B cell (primary cell): ENCODE measurements at regions not wholly inside any gene's neighbourhood (a gene's known extent, or its start where the extent isn't known, plus 50 kb on each side); places are given as distances from the start of the nearest gene placed in this dataset.

Experiments used
- ATAC-seq: fragments of 200-7000 bp; cut with Tn5 transposase; one replicate; pipeline ENCODE4 v1.10.0; 2021; ENCODE audit warnings: low read depth, mild to moderate bottlenecking, moderate number of reproducible peaks, moderate library complexity
- CTCF ChIA-PET: fragments of 350-600 bp; sonication (Branson Sonifier 250); formaldehyde crosslinking; loops from one replicate; lab custom pipeline; 2021; ENCODE audit warnings: antibody characterized with exemption, inconsistent platforms; lab: Charles Lee
- POLR2A ChIA-PET: fragments of 350-600 bp; sonication (Branson Sonifier 250); formaldehyde crosslinking; loops from one replicate; lab custom pipeline; 2021; ENCODE audit warnings: antibody characterized with exemption; lab: Charles Lee
- DNase-seq: peaks from one replicate; pipeline ENCODE4 v3.0.0; 2013
- H2AFZ ChIP-seq: 2 replicates; pipeline ENCODE4 v1.6.1; 2012; ENCODE audit warnings: mild to moderate bottlenecking, low read depth, low read length; ENCODE audit not compliant: insufficient read depth, poor library complexity, severe bottlenecking
- H3K27ac ChIP-seq, 2 donors: 1 replicate in 1 of 2; 2 replicates in 1 of 2; pipeline ENCODE4 v1.5.1; 2012 to 2013; ENCODE audit warnings: low read length in 2 of 2, mild to moderate bottlenecking in 2 of 2, moderate library complexity in 1 of 2
- H3K27me3 ChIP-seq, 4 experiments: fragments of 200-600 bp in 1 of 4; sonication (generic) in 1 of 4; replicated peaks in 1 of 4; 1 replicate in 2 of 4; 2 replicates in 2 of 4; pipeline versions ENCODE4 v1.6.1 to v1.7.0; 2013 to 2016; ENCODE audit warnings: low read length in 3 of 4, mild to moderate bottlenecking in 2 of 4, mixed read lengths in 1 of 4, moderate library complexity in 1 of 4; ENCODE audit not compliant: insufficient read depth in 4 of 4, control insufficient read depth in 3 of 4; ENCODE audit errors: control extremely low read depth in 1 of 4
- H3K36me3 ChIP-seq, 2 experiments: replicated peaks in 1 of 2; 1 replicate in 1 of 2; 2 replicates in 1 of 2; pipeline versions ENCODE4 v1.6.1 to v1.7.1; 2013; ENCODE audit warnings: low read length in 1 of 2; ENCODE audit not compliant: insufficient read depth in 2 of 2, control insufficient read depth in 1 of 2; ENCODE audit errors: control extremely low read depth in 1 of 2, extremely low read depth in 1 of 2
- H3K4me1 ChIP-seq, 2 donors: fragments of 200-600 bp in 1 of 2; sonication (generic) in 1 of 2; 1 replicate in 1 of 2; 2 replicates in 1 of 2; pipeline versions ENCODE4 v1.5.1 to v1.6.1; 2013 to 2017; ENCODE audit warnings: low read length in 2 of 2; ENCODE audit not compliant: control insufficient read depth in 2 of 2, insufficient read depth in 2 of 2
- H3K4me2 ChIP-seq: replicated peaks from 2 replicates; pipeline ENCODE3; 2012; ENCODE audit warnings: mild to moderate bottlenecking, low read depth, low read length; ENCODE audit not compliant: poor library complexity, severe bottlenecking
- H3K4me3 ChIP-seq, 5 experiments: fragments of 200-600 bp in 1 of 5; sonication (generic) in 1 of 5; 1 replicate in 3 of 5; 2 replicates in 2 of 5; pipeline versions ENCODE4 v1.5.1 to v1.7.0; 2011 to 2016; ENCODE audit warnings: low read length in 4 of 5, mild to moderate bottlenecking in 4 of 5, low read depth in 2 of 5, control low read depth in 1 of 5, moderate library complexity in 1 of 5; ENCODE audit not compliant: insufficient read depth in 1 of 5; ENCODE audit errors: control extremely low read depth in 1 of 5, extremely low read depth in 1 of 5
- H3K79me2 ChIP-seq: fragments of 200-600 bp; sonication (generic); one replicate; pipeline ENCODE4 v1.6.0; 2016; ENCODE audit warnings: low read length; ENCODE audit not compliant: control insufficient read depth, insufficient read depth
- H3K9ac ChIP-seq: fragments of 200-600 bp; sonication (generic); 2 replicates; pipeline ENCODE4 v1.6.1; 2017; ENCODE audit warnings: mild to moderate bottlenecking, low read length, moderate library complexity
- H3K9me3 ChIP-seq, 3 donors: one replicate each; pipeline versions ENCODE4 v1.6.1 to v1.7.1; 2013; ENCODE audit warnings: low read length in 2 of 3; ENCODE audit not compliant: control insufficient read depth in 2 of 3, insufficient read depth in 1 of 3; ENCODE audit errors: control extremely low read depth in 1 of 3
- H4K20me1 ChIP-seq: 2 replicates; pipeline ENCODE4 v1.6.0; 2012; ENCODE audit warnings: mild to moderate bottlenecking, low read length; ENCODE audit not compliant: insufficient read depth, control insufficient read depth, poor library complexity, severe bottlenecking
- H3K27ac Mint-ChIP-seq: one replicate; pipeline ENCODE4 v1.8.0; 2021; ENCODE audit warnings: mixed read lengths
- H3K27me3 Mint-ChIP-seq: one replicate; pipeline ENCODE4 v1.8.0; 2021; ENCODE audit warnings: mixed read lengths
- H3K4me1 Mint-ChIP-seq: one replicate; pipeline ENCODE4 v1.8.0; 2021; ENCODE audit warnings: mixed read lengths
- H3K4me3 Mint-ChIP-seq: one replicate; pipeline ENCODE4 v1.8.0; 2021; ENCODE audit warnings: mixed read lengths
- H3K9me3 Mint-ChIP-seq: one replicate; pipeline ENCODE4 v1.8.0; 2022; ENCODE audit warnings: mixed read lengths; ENCODE audit not compliant: insufficient read depth
- EZH2 ChIP-seq: IDR thresholded peaks from 2 replicates; pipeline ENCODE4 v1.6.1; 2012; ENCODE audit warnings: borderline replicate concordance, low read depth, mild to moderate bottlenecking, moderate library complexity, low read length; ENCODE audit not compliant: insufficient read depth, poor library complexity, severe bottlenecking
- WGBS: methylation state at CpG from one replicate; pipeline ENCODE4 v1.1.5; 2013; ENCODE audit warnings: missing lambda C conversion rate; ENCODE audit not compliant: insufficient coverage; 5-methylcytosine and 5-hydroxymethylcytosine counted together
- intact Hi-C: fragments of 100-400 bp; cut with micrococcal nuclease; formaldehyde crosslinking; loops from one replicate; pipeline ENCODE4 v1.10.0; 2022
- TF ChIP-seq, protein P1 (sequence below): fragments of 200-600 bp; IDR thresholded peaks from one replicate; pipeline ENCODE4 v1.8.0; 2022; ENCODE audit warnings: antibody characterized with exemption, mild to moderate bottlenecking

- Mint-ChIP-seq H3K27me3 (no peaks in the 10 kb centered on the region), H3K4me3 (no peak overlapping the region), H3K27ac (no peak overlapping the region), H3K9me3 (peaks cover 13% of the 10 kb centered on the region), H3K4me1 (no peaks in the 10 kb centered on the region)
- Histone ChIP-seq H3K27me3 (no peaks in the 10 kb centered on the region), H3K36me3 (no peaks in the 10 kb centered on the region), H3K4me2 (no peak overlapping the region), H3K9me3 (peaks cover 0 to 12% (median 0%) of the 10 kb centered on the region in 3 donors), H3K27ac (no peak overlapping the region), H2AFZ (no peak overlapping the region), H4K20me1 (peaks cover 8% of the 10 kb centered on the region), H3K9ac (no peak overlapping the region), H3K4me1 (no peaks in the 10 kb centered on the region), H3K4me3 (no peak overlapping the region), H3K79me2 (no peaks in the 10 kb centered on the region)
- WGBS, result no CpG with 5 or more reads among the region's 3 CpGs
- ChIA-PET CTCF (no interaction called here), POLR2A (no interaction called here)
- intact Hi-C loops, result no loop called here
- DNase-seq (no peak), ATAC-seq (no peak)
- no peak for TF ChIP-seq EZH2
- TF ChIP-seq, protein P1, sequence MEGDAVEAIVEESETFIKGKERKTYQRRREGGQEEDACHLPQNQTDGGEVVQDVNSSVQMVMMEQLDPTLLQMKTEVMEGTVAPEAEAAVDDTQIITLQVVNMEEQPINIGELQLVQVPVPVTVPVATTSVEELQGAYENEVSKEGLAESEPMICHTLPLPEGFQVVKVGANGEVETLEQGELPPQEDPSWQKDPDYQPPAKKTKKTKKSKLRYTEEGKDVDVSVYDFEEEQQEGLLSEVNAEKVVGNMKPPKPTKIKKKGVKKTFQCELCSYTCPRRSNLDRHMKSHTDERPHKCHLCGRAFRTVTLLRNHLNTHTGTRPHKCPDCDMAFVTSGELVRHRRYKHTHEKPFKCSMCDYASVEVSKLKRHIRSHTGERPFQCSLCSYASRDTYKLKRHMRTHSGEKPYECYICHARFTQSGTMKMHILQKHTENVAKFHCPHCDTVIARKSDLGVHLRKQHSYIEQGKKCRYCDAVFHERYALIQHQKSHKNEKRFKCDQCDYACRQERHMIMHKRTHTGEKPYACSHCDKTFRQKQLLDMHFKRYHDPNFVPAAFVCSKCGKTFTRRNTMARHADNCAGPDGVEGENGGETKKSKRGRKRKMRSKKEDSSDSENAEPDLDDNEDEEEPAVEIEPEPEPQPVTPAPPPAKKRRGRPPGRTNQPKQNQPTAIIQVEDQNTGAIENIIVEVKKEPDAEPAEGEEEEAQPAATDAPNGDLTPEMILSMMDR, result no peak
These were observed 944.9 kb downstream of the TLE4 start for GRCh38 chr9:80516679-80517078.

DNA sequence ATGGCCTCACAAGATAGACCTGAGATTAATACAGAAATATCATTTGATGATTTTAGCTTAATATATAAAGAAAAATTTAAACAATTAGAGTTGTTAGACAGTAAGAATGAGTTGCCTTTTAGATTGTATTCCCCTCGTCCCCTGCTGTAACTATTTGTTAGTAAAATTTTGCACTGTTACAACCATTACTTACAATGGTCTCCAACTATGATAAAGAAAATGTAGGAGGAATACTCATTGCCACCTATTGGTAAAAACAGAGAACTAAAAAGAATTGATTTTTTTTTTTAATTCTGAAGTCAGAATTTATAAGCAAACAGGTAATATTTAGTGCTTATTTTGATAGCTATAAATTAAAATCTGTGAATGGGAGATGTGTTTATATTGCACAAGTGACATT, 937.6 kb downstream of the TLE4 start:
- TF ChIP-seq, protein P1, result no peak
- no peak for TF ChIP-seq EZH2
- Histone ChIP-seq H3K4me2 (no peak overlapping the region), H3K9ac (no peak overlapping the region), H3K9me3 (no peaks in the 10 kb centered on the region), H3K4me1 (no peaks in the 10 kb centered on the region), H3K27me3 (no peaks in the 10 kb centered on the region), H3K36me3 (no peaks in the 10 kb centered on the region), H3K79me2 (no peaks in the 10 kb centered on the region), H2AFZ (no peak overlapping the region), H3K4me3 (no peak overlapping the region), H3K27ac (no peak overlapping the region), H4K20me1 (no peaks in the 10 kb centered on the region)
- intact Hi-C loops, result no loop called here
- ATAC-seq (no peak), DNase-seq (no peak)
- Mint-ChIP-seq H3K9me3 (peaks cover 3% of the 10 kb centered on the region), H3K4me1 (no peaks in the 10 kb centered on the region), H3K4me3 (no peak overlapping the region), H3K27me3 (no peaks in the 10 kb centered on the region), H3K27ac (no peak overlapping the region)
- ChIA-PET POLR2A (no interaction called here), CTCF (no interaction called here)
- no CpG with 5 or more reads among the region's 1 CpG for WGBS
